Activated CD4-positive, CD25-positive, alpha-beta regulatory T cell treated with anti-CD3 and anti-CD28 coated beads, Interleukin-2, amount 50 U/mL, for 72 hours (primary cell): ENCODE measurements at regions not wholly inside any gene's neighbourhood (a gene's known extent, or its start where the extent isn't known, plus 50 kb on each side); places are given as distances from the start of the nearest gene placed in this dataset.

Experiments
- DNase-seq: peaks from one replicate; pipeline ENCODE4 v3.0.0; 2021

DNA sequence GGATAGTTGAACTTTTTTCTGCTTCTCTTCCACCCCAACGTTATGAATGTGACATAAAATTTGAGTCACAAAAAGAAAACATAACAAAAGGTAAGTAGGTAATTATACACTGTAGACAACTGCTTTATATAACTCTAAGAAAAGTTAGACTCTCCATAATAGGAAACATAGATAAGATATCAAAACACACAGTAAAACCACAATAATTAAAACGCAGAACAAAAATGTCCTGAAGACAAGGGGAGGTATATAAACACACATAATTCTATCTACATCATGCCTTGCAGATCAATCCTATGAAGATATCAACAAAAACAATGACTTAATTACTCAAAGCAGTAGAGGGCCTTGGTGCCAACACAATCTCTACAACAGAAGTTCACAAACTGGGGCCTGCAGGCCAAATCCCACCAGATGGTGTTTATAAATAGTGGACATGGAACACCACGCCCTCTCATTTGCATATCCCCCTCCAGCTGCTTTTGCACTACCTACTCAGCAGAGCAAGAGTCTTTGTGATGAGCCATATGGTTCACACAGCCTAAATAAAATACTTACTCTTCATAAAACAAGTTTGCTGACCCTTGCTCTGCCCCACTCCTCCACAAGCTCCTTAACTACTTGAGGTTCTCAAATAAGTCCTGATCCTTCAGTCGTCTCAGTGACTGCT is 254.7 kb downstream of the KLF12 start:
- DNase-seq: no peak

DNA sequence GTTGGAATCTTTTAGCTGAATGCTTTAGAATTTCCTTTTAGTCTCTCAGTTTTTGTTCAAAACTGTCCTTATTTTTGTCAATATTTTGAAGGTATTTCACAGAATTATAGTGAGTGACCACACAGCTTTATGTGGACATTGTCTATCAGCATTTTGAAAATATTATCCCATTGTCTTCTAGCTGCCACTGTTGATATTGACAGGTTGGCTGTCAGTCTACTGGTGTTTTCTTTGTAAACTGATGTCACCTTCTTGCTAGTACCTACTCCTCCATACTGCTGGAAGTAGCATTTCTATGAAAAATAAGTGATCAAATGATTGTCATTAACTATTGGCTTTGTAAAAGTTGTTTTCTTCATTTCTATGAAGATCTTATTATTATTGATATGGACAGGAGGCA is 256.8 kb downstream of the KLF12 start:
- DNase-seq: no peak

DNA sequence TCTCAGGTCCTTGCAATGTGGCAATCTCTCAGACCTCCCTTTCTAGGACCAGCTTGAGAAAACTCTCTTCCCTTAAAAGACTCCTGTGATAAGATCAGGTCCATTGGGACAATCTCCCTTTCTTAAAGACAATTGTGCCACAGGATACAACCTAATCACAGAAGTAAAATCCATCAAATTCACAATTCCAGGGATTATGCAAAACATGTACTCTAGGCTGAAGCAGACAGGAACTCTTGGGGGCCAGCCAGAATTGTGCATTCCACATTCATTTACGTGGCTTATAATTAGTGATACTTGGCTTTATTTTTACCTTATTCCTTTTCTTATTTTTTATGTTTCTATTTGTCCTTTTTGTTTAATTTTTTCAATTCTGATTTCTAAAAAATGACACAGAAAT is 257.9 kb downstream of the KLF12 start:
- no peak for DNase-seq

DNA sequence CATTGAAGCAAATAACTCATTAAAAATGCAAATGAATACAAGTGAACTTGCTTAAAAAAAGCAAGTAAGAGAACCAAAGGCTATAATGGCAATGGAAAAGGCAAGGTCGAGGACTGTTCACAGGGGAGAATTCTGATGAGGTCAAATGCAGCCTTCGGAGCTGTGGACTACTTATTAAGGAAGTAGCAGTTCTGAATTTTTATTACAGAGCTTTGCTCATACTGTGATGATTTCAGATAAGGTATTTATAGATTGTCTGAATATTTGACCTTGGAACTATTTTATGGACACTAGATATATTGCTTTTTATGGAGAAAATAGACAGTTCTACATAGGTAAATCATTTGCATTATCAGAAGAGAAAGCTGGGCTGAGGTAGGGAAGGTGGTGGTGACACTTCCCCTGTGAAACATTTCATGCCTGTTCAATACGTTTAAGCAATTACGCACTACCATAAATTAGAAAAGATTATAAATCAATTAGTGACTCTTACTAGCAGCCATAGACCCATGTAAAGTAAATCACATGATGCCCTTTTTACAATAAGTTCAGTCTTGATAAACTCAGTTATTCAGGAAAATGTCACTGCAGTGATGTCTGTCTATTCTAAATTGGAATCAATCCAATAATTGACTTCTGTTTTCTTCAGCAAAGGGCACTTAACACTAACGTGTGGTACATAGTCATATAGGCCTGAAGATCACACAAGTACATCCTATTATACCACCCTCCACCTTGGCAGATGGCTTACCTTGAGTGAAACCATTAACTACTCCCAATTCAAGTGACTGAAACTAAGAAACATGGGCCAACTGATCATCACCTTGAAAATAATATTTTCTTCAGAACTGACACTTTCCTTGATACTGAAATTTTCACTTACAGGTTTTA is 260.0 kb downstream of the KLF12 start:
- no peak for DNase-seq

DNA sequence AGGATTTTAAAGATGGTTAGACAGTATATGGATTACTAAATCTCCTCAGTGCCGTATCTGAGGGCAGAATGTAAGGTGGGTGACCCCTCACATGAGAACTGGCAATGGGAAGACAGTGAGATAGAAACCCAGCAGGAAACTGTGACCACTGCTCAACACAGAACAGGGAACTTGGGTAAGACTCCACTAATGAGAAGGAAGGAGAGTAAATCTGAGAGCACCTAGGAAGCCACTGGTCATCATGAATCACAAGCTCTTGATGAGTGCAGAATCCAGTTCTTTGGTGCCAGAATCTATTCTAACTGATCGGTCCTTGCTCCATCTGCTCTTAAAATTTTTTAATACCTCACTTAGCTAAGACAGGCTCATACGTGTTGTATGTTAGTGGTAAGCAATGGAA is 261.8 kb downstream of the KLF12 start:
- no peak for DNase-seq

DNA sequence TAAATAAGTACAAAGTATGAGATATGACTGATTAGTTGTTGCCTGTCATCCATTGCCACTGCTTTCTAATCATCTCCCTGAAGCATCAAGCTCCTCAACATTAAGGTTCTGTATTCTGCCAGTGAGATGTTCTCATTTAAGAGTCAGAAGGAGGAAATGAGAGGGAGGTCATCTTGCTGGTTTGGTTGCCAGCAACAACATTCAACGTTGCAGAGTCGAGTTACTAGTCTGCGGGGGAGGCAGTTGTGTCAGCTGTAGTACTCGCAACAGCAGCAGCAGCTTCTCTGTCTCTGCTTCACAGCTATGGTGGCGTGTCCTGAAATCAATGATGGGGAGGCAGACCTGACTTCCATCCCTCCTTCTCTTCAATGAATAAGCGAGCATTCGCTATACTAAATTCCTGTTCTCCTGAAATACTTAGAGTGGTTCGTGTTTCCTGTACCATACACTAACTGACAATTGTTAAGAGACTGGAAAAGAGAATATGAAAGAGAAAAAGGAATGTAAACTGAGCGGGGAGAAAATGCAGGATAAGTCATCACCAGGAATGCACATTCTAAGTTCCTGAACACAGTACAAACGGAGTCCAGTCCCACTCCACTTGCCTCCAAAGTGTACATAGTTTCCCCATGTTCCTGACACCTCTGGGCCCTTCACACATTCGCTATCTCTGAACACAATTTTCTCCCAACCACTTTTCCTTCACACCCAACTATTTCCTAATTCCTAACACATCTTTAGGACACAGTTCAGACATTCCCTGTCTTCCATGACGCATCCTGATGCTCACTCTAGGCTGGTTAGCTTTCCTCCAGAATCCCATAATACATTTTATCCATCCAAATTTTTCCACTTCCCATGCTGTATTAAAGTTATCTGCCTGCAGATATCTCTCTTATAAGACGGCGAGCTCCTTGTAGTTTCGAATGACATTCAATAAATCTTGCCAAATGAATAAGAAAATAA is 263.0 kb downstream of the KLF12 start:
- no peak for DNase-seq

DNA sequence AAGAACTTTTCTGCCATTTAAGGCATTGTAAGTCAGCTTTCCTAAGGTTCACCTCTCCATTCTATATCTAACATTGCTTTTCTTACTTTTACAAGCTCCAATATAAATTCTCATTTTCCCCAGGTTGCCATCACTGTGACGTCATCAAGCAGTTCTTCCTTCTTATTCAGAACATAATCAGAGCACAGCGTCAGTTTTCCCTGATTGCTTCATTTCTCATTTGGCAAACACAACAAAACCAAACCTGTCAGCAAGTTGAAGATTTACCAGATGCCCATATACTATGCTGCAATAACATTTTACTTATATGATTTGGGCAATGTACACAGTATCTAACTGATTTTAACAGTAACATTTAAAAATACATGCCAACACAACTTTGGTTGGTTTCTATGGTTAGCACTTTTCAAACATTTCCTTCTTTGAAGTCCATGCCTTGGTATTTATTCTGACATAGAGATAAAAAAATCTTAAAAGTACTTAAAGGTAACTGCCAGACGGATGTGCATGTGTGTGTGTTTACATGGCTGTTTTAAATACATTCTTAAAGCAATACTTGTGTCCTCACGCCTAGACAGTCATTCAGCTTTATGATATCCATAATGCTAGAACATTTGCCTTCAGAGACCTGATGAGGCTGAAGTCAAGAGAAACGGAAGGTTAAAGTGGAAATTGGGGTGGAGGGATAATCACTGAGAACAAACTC is 264.0 kb downstream of the KLF12 start:
- DNase-seq: no peak

DNA sequence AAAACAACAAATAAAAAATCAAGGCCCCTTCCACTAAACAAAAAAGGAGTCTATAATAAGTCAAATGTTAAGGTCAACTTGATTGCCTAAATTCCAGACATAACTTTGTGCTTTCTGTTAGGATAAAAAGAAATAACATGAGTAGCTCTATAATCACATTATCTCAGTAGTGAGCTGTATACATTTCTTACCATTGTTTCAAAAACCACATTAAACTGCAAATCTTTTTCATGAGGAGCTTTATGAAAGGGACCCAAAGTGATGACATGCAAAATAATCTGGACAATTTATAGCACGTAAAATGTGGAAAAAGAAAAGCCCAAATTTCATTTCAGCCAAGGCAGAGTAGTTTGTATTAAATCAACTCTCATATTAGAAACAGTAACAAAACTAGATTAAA is 269.2 kb downstream of the KLF12 start:
- DNase-seq: no peak

DNA sequence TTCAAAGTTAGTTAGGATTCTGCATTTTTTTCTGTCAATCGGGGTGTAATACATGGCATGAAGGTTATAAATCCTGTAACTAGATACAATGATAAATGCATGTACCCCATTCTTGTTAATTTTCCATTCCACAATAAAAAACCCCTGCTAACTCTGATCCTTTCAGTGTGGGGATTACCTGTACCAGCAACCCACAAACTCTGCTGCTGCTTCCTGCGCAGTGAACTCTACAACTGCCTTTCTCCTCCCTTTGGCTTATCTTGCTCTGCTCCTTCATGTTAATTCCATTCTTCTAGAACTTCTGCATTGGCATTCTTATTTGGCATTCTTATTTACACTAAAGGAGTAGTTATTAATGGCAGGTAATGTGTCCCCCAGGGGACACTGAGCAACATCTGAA is 273.1 kb downstream of the KLF12 start:
- no peak for DNase-seq

DNA sequence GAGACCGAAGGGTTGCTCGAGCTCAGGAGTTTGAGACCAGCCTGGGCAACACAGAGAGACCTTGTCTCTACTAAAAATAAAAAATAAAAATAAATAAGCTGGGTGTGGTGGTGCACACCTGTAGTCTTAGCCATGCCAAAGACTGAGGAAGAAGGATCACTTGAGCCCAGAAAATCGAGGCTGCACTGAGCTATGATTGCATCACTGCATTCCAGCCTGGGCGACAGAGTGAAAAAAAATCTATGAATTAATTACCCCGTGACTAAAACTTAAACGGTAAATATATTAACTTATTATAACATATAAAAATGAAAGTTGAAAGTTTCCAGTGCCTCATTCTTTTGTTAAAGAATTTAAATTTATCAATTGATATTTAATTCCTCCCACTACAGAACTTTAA is 273.7 kb downstream of the KLF12 start:
- DNase-seq: no peak

DNA sequence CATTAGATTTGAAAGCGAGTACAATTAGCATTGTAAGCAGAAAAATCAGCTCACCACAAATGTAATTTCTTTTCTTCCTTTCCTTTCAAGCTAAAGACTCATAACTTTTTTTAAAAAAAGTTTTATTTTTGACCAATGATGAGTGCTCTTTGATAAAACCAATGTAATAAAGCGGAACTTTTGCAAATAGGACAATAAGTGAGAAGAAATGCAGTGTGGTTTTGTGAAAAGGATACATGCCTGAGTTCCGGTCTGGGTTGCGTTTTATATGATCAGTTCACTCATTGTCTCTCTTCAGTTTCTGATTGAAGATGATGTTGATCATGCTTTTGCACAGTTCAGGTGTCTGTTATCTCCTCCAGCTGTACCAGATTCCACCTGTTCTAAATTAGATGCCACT is 274.4 kb downstream of the KLF12 start:
- DNase-seq: no peak

DNA sequence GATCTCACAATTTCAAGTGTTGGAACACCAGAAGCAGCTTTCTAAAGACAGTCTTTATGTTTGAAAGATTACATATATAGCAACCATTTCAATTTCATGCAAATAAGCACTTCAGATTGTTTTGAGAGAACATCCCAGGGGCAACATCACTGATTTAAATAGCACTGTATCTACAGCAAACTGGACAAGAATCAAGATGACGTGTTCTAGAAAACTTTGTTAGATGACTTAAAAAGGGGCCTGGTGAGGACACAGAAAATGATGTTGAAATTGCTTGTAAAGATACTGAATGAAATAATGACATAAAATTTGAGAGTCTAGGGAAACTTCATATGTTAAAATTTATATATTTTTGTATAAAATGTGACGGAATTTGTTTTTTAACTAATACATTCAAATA is 277.1 kb downstream of the KLF12 start:
- no peak for DNase-seq

DNA sequence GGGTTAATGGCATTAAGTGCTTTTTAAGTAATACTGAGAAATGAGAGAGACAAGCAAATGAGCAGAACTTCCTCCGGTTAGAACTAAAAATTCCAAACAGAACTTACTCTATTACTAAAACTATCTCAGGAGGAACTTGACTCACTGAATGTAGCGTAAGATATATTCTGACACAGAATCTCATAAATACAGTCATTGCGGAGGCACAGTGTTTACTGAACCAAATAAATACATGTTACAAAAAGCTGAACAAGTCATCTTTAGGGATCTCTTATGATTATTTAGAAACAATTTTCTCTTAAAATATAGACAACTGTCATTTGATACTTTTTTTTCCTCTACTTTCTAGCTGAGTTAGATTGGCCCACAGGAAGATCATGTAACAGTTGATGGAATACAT is 283.1 kb downstream of the KLF12 start:
- DNase-seq: no peak

DNA sequence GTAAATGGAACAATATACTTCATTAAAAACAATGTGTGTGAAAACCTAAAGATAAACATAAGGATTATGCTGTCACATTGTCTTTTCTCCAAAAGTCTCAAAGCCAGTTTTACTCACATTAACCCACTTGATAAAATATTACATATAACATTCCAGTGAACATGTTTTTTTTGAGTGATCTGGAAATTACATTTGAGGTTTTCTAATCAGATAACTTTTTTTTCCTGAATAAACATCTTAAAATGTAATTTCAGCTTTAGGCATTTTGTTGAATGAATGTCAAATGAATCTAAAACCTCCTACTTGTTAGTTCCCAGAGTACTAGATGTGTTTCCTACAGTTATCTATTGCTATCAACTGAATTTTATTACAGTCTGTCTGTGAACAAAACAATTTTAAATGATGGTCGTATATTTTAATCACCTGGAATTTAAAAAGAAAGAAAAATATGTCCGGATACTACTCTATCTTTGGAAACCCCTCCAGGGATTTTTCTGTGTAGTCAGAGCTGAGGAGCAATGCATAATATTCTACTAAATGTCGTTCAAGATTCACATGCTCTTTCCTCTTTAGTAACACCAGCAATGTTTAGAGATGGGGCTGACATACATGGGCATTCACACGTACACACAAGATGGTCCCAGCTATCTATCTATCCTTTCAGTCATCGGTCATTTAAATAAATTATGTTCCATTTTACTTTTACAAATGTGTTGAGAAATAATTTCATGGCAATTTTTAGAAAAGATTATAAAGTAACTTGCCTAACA is 283.9 kb downstream of the KLF12 start:
- no peak for DNase-seq

DNA sequence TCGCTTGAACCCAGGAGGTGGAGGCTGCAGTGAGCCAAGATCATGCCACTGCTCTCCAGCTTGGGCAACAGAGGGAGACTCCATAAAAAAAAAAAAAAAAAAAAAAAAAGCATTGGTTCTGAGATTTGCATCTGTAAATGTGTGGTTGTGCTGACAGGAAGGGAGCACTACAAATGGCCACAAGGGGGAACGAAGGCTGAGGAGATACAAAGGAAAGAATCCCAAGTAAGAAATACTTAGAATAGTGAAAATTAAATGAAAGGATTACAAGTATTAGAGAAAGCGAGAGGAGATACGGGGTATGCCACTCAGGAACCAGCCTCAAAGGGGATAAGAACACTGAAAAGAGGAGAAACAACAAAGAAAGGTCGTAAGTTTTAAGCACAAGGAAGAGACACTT is 284.9 kb downstream of the KLF12 start:
- no peak for DNase-seq

DNA sequence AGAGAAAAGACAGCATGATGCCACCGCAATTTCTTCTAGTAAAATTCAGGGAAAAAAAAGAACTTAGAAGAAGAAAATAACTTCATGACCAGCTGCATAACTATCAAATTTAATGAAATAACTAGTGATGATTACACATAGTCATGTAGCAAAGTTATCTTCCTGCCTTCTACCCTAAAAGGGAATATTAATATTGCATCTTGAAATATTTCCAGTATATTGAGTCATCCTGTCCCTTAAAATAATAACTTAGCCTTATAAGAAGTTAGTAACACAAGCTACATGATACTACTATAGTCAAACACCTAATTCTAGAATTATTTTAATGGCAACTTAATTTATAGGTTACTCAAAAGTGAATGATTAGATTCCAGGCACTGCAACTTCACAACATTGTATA is 289.2 kb downstream of the KLF12 start:
- no peak for DNase-seq

DNA sequence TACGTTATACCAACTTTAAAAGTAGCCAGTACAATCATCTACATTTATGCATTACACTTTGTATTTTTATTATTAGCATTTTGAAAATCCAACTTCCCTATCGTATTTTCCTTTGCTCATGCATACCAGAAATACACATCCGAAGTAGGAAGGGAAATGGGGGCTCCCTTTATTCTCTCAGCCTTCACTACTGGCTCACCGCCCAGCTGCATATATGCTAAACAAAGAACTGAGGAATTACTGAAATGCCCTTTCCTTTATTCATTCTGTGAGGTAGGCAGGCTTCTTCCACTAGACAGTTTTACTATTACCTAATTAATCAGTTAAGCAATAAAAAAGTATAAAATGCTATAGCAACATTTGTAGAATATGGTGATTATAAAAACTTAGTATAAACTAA is 291.6 kb downstream of the KLF12 start:
- DNase-seq: no peak

DNA sequence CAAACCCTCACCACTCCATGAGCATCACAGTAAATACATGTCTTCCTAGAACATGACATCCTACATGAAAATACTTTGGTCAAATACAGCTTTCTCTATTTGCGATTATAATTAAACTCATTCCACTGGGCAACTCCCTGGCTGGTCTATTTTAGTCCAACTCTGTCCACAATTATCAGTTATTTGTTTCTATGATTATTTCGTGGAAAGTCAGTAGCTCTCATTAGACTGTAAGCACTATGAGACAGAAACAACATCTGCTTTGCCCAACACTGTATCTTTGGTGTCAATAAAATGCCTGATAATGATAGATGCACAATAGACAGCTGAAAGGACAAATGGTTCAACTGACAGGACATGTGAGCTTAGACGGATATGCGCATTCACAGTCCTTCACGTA is 292.0 kb downstream of the KLF12 start:
- no peak for DNase-seq

DNA sequence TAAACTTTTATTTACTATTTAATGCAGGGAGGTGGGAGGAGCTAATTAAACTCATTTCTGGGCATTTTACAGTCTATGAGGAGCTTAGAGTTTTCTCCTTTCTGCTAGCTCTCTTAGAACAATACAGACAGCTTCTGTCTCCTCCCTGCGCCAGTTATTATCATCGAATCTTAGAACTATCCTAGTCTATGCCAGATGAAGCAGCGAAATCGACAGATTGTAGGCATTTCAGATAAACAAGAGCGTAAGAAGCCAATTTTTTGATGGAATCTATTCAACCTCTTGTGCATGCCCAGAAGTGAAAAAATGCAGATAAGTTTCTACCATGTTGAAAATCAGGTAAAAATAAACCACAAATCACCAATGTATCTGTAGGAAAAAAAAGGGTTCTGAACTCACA is 297.1 kb downstream of the KLF12 start:
- no peak for DNase-seq

DNA sequence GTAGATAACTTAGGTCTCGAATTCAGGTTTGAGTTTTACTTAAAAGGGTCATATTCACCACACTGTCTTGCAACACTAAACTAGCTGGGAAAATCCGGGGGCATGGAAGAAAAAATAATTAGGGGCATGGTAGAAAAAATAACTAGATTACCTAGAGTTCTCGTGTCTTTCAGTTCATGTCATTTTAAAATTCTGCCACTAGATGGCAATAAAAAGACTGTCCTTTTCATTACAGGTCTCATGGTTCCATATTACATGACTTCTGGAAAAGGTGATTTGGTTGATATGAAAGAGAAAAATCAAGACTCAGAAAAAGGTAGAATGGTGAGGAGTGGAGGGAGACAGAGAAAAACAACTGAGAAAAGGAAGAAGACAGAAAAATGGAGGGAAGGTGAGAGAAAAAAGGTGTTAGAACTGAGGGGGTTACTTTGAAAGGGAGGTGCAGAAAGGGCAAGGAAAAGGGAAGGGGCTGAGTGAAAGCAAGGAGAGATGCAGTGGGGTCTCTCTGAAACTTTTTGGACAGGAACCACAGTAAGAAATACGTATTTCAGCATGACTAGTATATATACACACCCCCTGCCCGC is 299.0 kb downstream of the KLF12 start:
- no peak for DNase-seq

DNA sequence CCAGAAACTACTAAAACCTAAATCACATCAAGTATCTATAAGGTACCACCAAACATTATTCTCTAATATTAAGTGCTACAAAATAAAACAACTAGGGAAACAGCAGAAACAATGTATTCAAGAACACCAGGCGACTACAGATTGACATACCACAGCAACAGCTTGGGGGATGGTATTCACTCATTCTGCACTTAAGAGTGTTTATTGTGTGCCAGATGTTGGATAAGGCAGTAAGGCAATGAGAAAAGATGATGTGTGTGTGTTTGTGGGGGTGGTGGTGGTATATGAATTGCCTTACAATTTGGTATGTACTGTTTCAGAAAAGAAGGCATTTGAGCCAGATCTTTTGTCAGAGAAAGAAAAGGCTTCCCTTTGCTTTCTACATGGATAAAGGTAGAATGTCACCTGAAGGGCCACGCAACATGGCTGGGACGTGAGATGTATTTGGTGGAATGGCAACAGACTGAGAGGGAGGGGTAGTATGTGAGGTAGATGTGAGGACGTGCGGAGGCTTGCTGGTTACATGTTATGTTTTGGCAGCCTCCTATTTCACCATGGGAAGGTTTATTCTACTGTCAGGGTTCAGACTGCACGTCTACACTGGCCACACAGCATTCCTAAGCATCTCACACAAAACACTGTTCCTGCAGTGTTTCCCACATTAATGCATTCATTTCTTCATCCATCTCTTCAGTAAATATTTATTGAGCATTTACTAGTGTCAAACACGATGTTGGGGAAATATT is 300.7 kb downstream of the KLF12 start:
- no peak for DNase-seq
